ENCODE measurements at regions not wholly inside any gene's neighbourhood (a gene's known extent, or its start where the extent isn't known, plus 50 kb on each side); places are given as distances from the start of the nearest gene placed in this dataset.

DNA sequence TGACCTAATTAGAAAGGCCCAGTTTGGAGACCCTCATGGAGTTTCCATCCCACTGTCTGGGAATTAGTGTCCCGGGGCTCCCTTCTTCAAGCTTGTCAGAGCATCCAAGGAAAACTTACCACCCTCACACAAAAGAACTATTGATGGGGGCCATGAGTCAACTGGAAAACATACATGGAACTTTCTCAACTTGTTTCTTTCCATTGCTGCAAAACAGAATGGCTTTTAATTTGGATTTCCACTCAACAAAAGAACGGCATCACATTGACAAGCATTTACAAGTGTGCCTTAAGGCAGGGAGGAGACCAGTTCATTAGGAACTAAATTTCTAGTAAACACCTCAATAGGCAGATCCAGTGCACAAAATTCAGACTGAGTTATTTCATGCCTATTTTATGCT lies 289.1 kb upstream of the PREP start:
- TF ChIP-seq, protein P1, sequence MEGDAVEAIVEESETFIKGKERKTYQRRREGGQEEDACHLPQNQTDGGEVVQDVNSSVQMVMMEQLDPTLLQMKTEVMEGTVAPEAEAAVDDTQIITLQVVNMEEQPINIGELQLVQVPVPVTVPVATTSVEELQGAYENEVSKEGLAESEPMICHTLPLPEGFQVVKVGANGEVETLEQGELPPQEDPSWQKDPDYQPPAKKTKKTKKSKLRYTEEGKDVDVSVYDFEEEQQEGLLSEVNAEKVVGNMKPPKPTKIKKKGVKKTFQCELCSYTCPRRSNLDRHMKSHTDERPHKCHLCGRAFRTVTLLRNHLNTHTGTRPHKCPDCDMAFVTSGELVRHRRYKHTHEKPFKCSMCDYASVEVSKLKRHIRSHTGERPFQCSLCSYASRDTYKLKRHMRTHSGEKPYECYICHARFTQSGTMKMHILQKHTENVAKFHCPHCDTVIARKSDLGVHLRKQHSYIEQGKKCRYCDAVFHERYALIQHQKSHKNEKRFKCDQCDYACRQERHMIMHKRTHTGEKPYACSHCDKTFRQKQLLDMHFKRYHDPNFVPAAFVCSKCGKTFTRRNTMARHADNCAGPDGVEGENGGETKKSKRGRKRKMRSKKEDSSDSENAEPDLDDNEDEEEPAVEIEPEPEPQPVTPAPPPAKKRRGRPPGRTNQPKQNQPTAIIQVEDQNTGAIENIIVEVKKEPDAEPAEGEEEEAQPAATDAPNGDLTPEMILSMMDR (IDR thresholded peaks at IDR 0.05): no peak
- TF ChIP-seq POLR2A (IDR thresholded peaks at IDR 0.05): no peak
- TF ChIP-seq EP300 (IDR thresholded peaks at IDR 0.05; ENCODE audit: low read depth): no peak

All from transverse colon (tissue), 3 donors.